Suppressor macrophage treated with lipopolysaccharide for 1 hour (primary cell): ENCODE measurements at regions not wholly inside any gene's neighbourhood (a gene's known extent, or its start where the extent isn't known, plus 50 kb on each side); places are given as distances from the start of the nearest gene placed in this dataset.

Experiments
- DNase-seq, 3 donors: peaks; one replicate each; pipeline ENCODE4 v3.0.0-alpha.2; 2020 to 2022

GRCh38 chr6:105844275-105844883 is 241.8 kb upstream of the PRDM1 start:
- DNase-seq, result no peak

- peak in 2 of 3 donors; percentile 42 to 57 for DNase-seq
Measured at GRCh38 chr6:105839266-105839665, 246.9 kb upstream of the PRDM1 start.

GRCh38 chr6:105838171-105838570 is 248.0 kb upstream of the PRDM1 start:
- DNase-seq, result no peak

GRCh38 chr6:105836889-105837288 is 249.2 kb upstream of the PRDM1 start:
- DNase-seq, result peak; percentile 71 to 76 (median 72)

GRCh38 chr6:105836379-105836778 is 249.8 kb upstream of the PRDM1 start:
- DNase-seq, result no peak

GRCh38 chr6:105835373-105835772 is 250.8 kb upstream of the PRDM1 start:
- peak in 2 of 3 donors; percentile 37 to 52 for DNase-seq

- DNase-seq, result peak in 1 of 3 donors; percentile 45
Measured at GRCh38 chr6:105833959-105834947, 251.9 kb upstream of the PRDM1 start.

- DNase-seq, result peak; percentile 77 to 95 (median 92)
Measured at GRCh38 chr6:105832313-105832761, 253.8 kb upstream of the PRDM1 start.

- DNase-seq, result no peak
Measured at GRCh38 chr6:105831311-105832097, 254.6 kb upstream of the PRDM1 start.

GRCh38 chr6:105825210-105825609 is 260.9 kb upstream of the PRDM1 start:
- DNase-seq, result no peak

- DNase-seq, result peak; percentile 50 to 75 (median 68)
Measured at GRCh38 chr6:105824732-105825131, 261.4 kb upstream of the PRDM1 start.

GRCh38 chr6:105821777-105822176 is 264.4 kb upstream of the PRDM1 start:
- peak in 2 of 3 donors; percentile 51 to 54 for DNase-seq

GRCh38 chr6:105821027-105821426 is 265.1 kb upstream of the PRDM1 start:
- DNase-seq, result no peak

- peak; percentile 69 to 80 (median 79) for DNase-seq
Measured at GRCh38 chr6:105819745-105820144, 266.4 kb upstream of the PRDM1 start.

- no peak for DNase-seq
Measured at GRCh38 chr6:105818505-105818904, 267.6 kb upstream of the PRDM1 start.

- DNase-seq, result no peak
Measured at GRCh38 chr6:105817961-105818360, 268.2 kb upstream of the PRDM1 start.

GRCh38 chr6:105817370-105817769 is 268.8 kb upstream of the PRDM1 start:
- DNase-seq, result no peak

GRCh38 chr6:105816847-105817246 is 269.3 kb upstream of the PRDM1 start:
- peak in 2 of 3 donors; percentile 52 to 64 for DNase-seq

- DNase-seq, result peak; percentile 54 to 75 (median 62)
Measured at GRCh38 chr6:105815661-105816555, 270.2 kb upstream of the PRDM1 start.

GRCh38 chr6:105814745-105815536 is 271.2 kb upstream of the PRDM1 start:
- DNase-seq, result no peak

GRCh38 chr6:105810922-105811482 is 275.1 kb upstream of the PRDM1 start:
- peak in 1 of 3 donors; percentile 42 for DNase-seq
